ENCODE measurements at regions not wholly inside any gene's neighbourhood (a gene's known extent, or its start where the extent isn't known, plus 50 kb on each side); places are given as distances from the start of the nearest gene placed in this dataset.
"Not testable (repeated sequence)": the region's sequence is repeated elsewhere in the genome, so short reads cannot be mapped to it uniquely, and the experiment has no call there.

- no peak for DNase-seq (ENCODE audit: extremely low read depth, low read depth)
- no peak for TF ChIP-seq CTCF (IDR thresholded peaks at IDR 0.05; ENCODE audit: low read depth, low read length)
Observed at GRCh38 chr11:97909614-97910399, 1110.9 kb upstream of the CNTN5 start.

- TF ChIP-seq CTCF (IDR thresholded peaks at IDR 0.05; ENCODE audit: low read depth, low read length): no peak
- DNase-seq (ENCODE audit: extremely low read depth, low read depth): no peak
Observed at GRCh38 chr11:97912629-97913028, 1108.1 kb upstream of the CNTN5 start.

GRCh38 chr11:97922933-97923332, 1097.8 kb upstream of the CNTN5 start:
- DNase-seq (ENCODE audit: extremely low read depth, low read depth): not testable (repeated sequence)

- DNase-seq (ENCODE audit: extremely low read depth, low read depth): no peak
- no peak for TF ChIP-seq CTCF (IDR thresholded peaks at IDR 0.05; ENCODE audit: low read depth, low read length)
Observed at GRCh38 chr11:97934572-97935208, 1086.1 kb upstream of the CNTN5 start.

- DNase-seq (ENCODE audit: extremely low read depth, low read depth): no peak
- TF ChIP-seq CTCF (IDR thresholded peaks at IDR 0.05; ENCODE audit: low read depth, low read length): no peak
Observed at GRCh38 chr11:97937501-97937900, 1083.2 kb upstream of the CNTN5 start.

- no peak for DNase-seq (ENCODE audit: extremely low read depth, low read depth)
- no peak for TF ChIP-seq CTCF (IDR thresholded peaks at IDR 0.05; ENCODE audit: low read depth, low read length)
Observed at GRCh38 chr11:97938789-97939188, 1082.0 kb upstream of the CNTN5 start.

- TF ChIP-seq CTCF (IDR thresholded peaks at IDR 0.05; ENCODE audit: low read depth, low read length): no peak
- no peak for DNase-seq (ENCODE audit: extremely low read depth, low read depth)
Observed at GRCh38 chr11:97943493-97943892, 1077.3 kb upstream of the CNTN5 start.

Measured in AG09319 (cell line).